Endometrium (tissue), 2 donors: ENCODE measurements at regions not wholly inside any gene's neighbourhood (a gene's known extent, or its start where the extent isn't known, plus 50 kb on each side); places are given as distances from the start of the nearest gene placed in this dataset.
A peak's percentile ranks its signal among the peaks of the same experiment; 100 is the strongest.

Experiments used
- FAIRE-seq: peaks from 2 replicates; lab custom pipeline; 2012; peaks lifted over from hg19 to GRCh38; lab: Jason Lieb, UNC
- donor health status: control.
- donor health status: control.

DNA sequence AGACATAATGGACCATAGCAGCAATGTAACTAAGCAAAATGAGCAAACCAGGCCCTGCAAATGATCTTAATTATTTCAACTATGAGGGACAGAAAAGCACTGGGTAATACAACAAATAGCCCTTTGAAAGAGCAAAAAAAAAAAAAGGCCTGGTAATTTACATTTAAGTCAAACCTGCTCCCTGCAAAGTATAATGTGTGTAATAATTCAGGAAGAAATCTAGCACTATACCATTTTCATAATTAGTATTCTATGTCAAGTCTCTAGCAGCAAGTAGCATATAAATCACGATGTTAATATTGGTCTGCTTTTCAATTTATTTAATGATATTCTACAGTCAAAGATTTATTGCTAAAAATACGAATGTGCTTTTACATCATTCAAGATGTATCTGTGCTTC, 489.6 kb downstream of the BMP2 start:
- FAIRE-seq: no peak

DNA sequence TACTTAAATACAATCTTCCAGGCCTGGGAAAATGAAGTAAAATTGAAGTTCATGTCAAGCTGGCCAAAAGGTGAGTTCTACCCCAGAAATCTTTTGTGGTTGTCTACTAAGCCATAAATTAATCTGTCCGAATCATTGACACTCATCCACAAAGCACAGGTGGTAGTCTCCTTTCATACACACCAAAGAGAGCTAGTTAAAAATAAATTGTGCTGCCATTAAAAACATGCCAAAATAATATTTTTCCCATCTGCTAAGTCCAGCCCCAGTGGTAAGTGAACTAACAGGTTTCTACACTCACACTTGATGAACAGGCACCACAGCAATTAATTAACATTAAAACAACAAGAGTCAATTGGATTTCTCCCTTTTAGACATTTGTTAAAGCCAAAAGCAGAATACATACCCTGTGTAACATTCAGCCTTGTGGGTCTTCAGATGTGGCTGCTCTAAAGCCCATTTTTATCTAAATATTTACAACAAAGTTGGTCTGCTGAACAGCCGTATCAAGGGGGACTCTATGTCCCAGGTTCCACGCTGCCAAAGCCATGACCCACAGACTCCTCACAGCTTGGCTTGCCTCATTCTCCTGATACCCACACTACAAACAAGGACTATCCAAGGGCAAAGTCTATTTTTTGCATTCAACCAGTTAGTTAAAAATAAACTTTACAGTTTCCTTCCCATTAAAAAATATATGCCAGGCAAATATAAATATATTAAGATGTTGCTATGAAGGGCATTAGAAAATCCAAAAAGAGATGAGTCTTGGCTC, 490.4 kb downstream of the BMP2 start:
- no peak for FAIRE-seq

DNA sequence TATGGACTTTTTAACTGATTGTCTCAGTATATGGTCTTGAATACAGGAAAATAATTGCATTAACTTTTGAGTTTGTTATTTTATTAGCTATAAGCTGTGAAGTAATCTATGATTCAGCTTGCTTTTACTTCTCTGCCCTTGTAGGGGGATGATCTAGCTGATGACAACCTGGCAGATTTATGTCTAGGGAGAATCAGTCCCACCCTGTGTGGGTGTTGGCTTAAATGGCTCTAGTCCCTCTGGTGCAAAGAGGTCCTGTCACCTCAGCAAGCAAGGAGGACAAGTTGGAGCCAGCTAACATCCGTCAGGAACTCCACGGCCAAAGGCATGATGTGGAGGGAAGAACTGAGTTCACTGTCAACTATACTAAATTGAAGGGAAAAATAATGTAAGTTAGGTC, 495.3 kb downstream of the BMP2 start:
- FAIRE-seq: no peak

DNA sequence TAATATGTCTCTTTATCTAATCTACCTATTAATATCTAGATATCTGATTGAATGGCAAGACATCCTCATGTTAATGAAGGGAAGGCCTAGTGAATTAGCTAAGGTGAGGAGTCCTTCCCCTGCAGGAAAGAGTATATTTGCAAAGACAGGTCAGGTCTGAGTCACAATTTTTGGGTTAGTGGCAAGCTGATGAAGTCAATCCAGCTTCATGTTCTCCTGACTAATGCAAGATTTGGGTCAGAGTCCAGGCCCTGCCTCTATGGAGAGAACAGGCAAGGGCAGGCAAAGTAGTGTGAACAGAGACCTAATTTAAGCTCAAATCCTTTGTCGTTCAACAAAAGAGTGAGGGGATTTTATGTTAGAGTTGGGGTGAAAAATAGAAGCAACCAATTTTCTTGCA, 496.7 kb downstream of the BMP2 start:
- no peak for FAIRE-seq

DNA sequence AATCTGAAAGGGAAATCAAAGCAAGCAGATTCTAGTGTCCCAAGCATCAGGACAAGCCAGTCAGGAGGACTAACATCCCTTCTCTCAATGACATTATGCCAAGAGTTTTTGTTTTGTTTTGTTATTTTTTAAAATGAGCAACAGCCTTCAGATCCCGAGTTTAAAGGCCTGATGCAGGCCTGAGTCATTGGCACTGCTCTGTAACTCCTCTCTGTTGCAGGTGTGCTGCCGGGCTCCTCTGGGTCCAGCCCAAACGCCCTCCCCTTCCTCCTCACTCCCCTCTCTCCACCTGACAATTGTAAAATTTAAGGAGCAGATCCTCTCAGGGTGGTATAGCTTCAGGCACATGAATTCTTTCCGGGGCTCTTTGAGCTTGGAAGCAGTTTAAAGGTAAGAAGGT, 502.0 kb downstream of the BMP2 start:
- no peak for FAIRE-seq

DNA sequence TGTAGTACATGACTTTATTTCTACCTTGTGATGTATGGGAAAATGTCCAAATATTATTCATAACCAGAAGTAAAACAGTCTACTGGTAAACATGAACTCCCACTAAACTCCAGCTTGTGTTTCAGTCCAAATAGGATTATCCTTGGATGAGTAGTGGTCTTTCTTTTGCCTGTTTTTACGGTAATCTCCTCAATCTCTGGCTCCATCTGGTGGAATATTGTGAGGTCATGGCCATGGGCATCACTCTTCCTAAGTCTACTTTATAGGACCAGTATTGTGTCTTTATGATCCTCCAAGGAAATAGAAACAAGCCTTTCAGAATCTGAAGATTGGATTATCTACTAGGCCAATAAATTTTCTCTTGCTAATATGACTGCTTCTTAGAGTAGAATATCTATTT, 505.0 kb downstream of the BMP2 start:
- no peak for FAIRE-seq

DNA sequence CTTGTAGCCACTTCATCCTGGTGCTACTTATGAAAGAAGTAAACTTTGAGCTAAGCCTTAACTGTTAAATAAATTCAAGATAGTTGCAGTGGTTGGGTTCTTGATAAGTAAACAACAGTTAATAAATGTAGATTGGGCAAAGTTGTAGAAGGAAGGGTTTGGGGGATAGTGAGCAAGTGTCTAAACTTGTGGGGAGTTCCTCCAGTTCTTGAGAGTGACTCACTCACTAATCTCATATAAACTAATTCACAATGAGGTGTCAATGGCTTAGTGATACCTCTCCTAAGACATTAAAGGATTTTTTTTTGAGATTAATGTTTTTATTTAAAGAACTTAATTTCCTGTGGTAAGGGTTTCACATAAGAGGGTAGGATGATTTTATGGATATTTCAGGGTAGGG, 507.4 kb downstream of the BMP2 start:
- no peak for FAIRE-seq

DNA sequence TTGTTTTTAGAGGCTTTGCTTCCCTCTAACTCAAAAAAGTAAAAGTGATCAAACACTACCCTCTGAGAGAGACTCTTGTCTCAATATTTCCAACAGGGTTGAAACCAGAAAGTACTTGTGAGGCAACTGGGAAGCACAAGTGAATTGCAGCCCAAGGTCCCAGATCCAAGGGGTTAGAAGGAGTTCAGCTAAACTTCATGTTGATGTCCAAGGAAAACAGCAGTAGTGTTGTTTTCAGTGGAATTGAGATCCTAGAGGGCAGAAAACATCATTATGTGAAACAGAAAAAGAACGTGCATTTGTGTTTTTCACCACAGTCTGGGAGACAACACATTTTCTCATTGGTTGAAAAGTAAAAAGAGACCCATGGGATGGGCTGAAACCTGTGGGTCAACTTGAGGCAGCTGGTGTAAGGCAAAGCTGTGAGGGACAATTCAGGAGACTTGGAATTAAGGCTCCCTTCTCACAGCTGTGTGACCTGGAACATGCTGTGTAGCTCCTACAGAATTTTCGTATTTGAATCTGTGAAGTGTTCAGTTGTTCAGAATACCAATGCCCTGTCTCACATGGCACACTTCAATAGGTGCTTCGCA, 508.3 kb downstream of the BMP2 start:
- no peak for FAIRE-seq

DNA sequence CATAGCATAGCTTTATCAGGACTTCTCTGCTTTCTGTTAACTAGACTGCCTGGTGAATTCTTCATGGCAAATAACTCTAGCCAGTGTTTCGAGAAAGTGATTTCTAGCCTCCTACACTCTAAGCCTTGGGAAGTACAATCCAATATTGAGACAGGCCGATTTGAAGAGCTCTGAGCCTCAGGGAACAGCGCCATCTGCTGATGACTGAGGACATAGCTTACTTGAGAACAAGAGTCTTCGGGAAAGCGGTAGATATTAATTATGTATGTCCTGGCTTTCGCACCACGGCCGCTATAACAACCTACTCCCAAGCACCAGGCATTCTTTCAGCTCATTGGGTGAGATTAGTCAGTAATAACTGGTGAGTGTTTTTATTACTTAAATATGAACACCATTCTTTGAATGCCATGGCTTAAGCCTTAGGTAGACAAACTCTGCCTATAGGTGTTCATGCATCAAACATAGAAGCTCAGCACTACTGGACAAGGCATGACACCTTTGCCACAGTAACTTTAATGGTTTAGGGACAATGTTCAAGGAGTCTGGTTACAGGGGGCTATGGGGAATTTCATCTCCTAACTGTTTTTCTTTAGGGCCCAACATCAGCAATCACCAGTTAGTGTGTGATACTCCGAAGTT, 518.6 kb downstream of the BMP2 start:
- FAIRE-seq: peak; percentile 61

DNA sequence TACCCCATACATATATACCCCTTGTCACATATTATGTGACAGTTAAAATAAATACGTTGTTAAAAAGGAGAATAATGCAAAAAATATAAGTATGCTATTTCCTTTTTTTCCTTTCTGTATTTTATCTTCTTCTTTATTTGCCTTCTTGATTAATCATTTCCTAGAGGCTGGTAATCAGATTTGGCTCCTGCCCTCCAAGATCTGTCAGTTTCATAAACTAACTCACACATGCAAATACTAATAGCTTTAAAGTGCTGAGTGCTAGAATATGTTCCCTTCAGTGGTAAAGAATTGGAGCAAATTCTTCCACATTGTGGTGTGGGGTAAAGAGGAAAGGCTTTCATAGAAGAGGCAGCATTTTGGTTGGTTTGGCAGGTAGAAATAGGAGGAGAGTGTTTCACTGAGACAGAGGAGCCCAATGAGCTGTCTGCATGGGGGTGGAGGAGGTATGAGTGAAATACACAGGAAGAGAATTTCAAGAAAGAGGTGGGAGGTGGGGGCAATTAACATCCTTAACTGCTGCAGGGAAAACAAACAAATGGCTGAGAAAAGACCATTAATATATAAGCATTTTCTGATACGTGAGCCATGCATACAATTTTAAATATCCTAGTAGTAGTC, 523.9 kb downstream of the BMP2 start:
- no peak for FAIRE-seq

DNA sequence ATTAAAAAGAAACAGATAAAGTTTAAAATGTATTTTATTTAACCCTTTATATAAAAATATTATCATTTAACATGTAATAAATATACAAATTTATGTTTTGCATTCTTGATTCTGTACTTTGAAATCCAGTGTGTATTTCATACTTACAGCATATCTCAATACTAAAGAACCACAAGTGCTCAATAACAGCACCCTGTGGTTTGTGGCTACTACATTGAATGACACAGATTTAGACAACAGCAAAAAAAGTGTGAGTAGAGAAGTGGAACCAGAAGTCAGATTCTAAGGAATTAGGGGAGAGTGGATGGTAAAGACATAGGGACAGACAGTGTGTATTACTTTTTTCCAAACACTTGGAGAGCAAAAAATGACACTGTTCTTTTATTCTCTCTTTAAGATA, 524.5 kb downstream of the BMP2 start:
- no peak for FAIRE-seq

DNA sequence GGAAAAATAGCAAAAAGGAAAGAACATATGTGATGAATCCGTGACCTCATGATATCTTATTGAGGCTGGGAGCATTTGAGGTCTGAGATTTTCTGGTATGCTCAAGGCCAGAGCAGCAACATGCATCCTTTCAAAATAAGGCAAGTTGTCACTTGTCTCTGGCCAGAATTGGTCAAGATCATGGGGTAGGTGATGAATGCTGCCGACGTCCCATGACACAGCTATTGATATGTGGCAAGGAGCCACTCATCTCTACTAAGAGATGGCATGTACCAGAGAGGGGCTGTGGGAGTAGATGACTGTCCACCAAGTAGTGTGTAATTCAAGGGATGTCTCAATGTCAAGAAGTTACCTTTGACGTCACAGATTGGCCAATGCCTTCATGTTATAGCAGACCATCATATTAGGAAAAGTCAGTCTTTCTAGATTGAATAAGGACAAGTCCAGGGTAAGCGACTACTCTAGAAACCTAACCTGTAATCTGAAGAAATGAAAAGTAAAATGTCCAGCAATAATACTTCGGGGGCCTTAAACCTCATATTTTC, 527.4 kb downstream of the BMP2 start:
- FAIRE-seq: no peak

DNA sequence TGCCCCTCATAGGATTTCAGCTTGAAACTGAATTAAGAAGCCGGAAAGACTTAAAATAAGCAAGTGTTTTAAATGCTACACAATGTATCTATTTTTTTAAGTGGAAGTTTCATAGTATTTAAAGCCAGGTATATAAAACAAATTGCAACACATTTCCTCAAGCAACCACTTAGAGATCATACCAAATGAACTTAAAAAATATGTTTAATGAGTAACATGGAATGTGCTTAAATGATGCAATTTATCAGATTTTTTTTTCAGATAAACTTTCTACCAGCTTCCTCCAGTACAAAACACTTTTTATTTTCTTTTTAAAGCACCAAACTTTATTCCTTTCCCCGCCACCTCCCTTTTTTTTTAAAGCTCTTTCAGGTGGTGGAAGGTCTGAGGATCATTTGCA, 534.3 kb downstream of the BMP2 start:
- FAIRE-seq: no peak

DNA sequence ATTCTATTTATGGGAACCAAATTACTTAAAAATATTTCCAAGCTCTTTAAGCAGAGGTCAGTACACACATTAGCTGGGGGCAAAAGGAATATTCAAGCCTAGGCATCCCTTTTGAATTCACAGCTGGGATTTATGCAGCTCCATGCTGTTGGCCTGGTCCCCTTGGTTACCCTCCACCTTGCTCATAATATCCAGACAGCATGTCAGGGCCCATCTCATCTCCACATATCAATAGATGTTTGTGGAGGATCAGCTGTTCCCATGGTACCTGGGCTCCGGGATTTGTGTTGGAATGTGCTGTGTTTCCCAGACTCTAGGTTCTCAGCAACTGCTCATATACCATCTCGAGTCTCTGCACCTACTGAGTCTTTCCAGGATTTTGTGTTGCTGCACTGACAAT, 534.8 kb downstream of the BMP2 start:
- FAIRE-seq: no peak

DNA sequence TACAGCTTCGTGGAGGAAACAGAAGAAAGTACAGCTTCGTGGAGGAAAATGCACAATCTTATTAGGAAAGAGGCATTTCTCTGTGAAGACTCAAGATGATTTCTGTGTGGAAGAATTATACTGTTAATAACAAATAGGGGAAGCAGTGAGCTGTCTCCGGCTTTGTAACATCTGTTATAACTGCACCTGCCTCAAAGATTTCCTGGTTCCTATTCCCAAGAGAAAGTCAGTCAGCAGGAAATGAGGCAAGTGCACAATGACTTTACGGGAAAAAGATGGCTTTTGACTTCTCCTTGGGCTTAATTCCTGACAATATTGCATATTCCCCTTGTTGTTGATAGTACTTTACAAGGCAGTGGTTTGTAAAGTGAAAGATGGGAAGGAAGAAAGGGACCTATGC, 538.5 kb downstream of the BMP2 start:
- FAIRE-seq: no peak

DNA sequence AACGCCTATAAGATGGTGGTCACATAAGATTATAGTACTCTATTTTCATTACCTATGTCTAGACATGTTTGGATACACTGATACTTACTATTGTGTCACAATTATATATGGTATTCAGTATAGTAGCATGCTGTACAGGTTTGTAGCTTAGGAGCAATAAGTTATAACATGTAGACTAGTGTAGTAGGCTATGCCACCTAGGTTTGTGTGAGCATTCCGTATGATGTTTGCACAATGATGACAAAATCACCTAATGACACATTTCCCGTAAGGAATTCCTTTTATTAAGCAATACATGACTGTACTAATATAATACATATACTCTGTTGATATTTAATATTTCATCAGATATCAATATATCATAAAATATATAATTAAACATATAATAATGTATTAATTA, 540.7 kb downstream of the BMP2 start:
- FAIRE-seq: peak; percentile 76

DNA sequence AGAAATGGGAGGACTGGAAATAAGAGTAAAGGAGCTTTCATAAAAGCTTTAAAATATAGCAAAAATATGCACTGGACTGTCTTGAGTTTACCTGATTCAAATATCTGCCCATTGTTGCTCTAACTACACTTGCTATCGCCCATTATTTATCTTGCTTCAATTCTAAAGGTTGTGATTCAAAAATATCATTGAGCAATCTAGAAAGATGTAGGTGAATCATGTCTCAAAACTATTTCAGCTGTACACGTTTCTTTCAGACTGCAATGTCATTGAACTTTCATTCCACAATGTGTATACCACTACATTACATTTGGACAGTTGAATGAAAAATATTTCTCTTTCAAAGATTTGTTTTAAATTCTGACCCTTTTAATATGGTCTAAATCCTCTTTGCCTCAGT, 545.6 kb downstream of the BMP2 start:
- FAIRE-seq: no peak

DNA sequence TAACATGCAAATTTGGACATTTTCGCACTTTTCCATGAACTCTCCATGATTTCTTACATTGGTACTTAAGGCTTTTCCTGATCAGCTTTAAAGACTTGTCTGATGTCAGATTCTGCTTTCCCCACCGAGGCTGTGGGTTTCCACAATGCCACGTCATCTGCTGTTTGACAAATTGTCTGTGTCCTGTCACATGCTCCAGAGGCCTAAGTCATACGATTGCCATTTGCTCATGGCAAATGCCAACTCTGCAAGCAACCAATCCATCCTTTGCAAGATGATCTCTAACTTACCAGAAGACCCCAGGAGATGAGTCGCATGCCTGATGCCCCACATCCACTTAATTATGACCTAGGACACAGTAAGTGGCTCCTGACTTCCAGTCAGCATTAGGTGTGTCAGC, 556.5 kb downstream of the BMP2 start:
- FAIRE-seq: no peak

DNA sequence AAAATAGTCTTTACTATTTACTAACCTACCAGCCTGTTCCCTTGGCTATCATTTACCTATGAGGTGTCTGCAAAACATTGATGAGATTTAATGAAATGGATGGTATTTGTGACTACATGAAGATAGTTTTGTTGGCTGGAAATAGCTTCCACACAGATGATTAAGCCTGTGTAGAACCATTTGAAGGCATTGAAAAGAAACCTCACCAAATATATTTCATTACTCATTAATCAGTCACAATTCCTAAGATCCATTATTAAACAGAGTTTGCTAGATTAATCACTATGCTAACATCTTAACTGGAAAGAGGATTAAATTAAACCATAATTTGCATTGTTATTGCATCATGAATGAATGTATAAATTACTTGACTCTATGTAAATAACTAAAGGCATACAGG, 560.3 kb downstream of the BMP2 start:
- no peak for FAIRE-seq

DNA sequence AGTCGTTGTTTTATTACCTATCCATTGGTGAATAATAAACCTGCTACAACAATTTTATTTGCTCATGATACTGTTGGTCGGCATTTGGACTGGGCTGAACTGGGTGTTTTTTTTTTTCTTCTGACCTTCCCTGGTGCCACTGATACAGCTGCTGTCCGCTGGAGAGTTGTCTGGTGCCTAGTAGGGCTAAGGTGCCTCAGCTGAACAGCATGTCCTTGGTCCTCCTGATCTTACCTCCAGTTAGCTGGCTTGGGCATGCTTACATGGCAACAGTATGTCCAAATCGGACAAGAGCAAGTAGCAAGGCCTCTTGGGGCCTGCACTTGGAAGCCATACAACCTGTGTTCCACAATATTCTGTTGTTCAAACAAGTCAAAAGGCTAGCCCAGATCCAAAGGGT, 563.4 kb downstream of the BMP2 start:
- no peak for FAIRE-seq

DNA sequence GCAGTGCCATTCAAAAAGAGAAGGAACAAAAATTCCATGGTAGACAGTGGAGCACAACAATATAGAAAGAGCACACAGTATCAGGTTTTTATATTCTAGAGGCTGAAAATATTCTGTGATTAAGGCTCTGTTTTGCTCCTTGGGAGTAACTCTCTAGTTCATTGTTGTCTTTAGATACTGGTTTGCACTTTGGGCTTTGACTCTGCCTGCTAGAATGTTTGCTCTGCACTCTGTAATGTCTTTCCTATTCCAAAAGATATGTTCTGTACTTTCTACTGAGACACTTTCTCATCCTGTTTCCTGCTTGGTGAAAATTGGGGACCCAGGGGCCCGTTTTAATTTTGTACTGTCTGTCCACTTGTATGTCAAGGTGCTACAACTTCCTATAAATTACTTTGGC, 564.7 kb downstream of the BMP2 start:
- FAIRE-seq: no peak

DNA sequence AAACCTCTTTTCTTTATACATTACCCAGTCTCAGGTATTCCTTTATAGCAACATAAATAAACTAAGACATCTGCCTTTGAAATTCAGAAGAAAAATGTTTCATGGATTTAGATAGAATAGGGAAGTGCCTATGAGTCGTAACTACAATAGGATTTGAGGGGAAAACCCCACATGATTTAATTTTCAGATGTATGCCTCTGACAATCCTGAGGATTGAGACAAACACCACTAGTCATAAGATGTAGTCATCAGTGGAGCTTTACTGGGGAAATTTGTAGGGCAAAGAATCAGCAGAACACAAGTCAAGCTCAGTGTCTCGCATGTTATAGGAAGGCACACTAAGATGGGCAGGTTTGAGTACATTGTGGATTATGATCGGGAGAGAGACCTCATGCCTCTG, 566.4 kb downstream of the BMP2 start:
- no peak for FAIRE-seq

DNA sequence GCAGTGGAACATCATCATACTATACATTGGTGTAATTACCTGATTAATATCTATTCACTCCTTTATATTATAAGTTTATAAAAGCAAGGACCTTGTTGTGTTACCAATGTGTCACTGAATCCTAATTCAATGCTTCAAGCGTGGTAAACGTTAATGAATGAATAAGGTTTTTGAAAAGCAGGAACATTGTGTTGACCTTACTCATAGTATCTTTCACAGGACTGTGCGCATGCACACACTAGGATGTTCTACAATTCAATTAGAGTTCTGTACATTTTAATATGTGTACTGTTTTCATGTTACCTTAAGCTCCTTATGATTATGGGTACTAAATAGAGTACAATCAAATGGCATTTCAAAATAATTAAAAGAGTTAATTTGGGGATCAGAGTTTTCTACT, 578.5 kb downstream of the BMP2 start:
- no peak for FAIRE-seq
